Lung (tissue), 11 donors: ENCODE measurements at regions not wholly inside any gene's neighbourhood (a gene's known extent, or its start where the extent isn't known, plus 50 kb on each side); places are given as distances from the start of the nearest gene placed in this dataset.

Source experiments
- ATAC-seq: fragments of 200-7000 bp; cut with Tn5 transposase; one replicate; pipeline ENCODE4 v1.9.1; 2020; ENCODE audit warnings: moderate number of reproducible peaks; ENCODE audit not compliant: insufficient read depth, low FRiP score
- DNase-seq, 3 donors: peaks; one replicate each; pipeline ENCODE4 v3.0.0-alpha.2; 2013 to 2017
- H3K27ac ChIP-seq, 2 donors: one replicate each; pipeline ENCODE4 v1.5.1; 2013; ENCODE audit warnings: mild to moderate bottlenecking in 2 of 2, moderate library complexity in 2 of 2, control low read depth in 1 of 2, inconsistent platforms in 1 of 2, low read depth in 1 of 2, low read length in 1 of 2
- H3K27me3 ChIP-seq, 3 donors: one replicate each; pipeline ENCODE4 v1.5.1; 2013; ENCODE audit warnings: low read length in 2 of 3; ENCODE audit not compliant: control insufficient read depth in 3 of 3, insufficient read depth in 3 of 3
- H3K36me3 ChIP-seq, 4 donors: one replicate each; pipeline ENCODE4 v1.5.1; 2013; ENCODE audit warnings: low read length in 4 of 4, mild to moderate bottlenecking in 1 of 4, moderate library complexity in 1 of 4; ENCODE audit not compliant: control insufficient read depth in 4 of 4, insufficient read depth in 4 of 4
- H3K4me1 ChIP-seq, 5 donors: one replicate each; pipeline ENCODE4 v1.5.1; 2013; ENCODE audit warnings: low read length in 5 of 5, mild to moderate bottlenecking in 2 of 5, moderate library complexity in 1 of 5; ENCODE audit not compliant: control insufficient read depth in 5 of 5, insufficient read depth in 5 of 5
- H3K4me3 ChIP-seq: one replicate; pipeline ENCODE4 v1.5.1; 2013; ENCODE audit warnings: mild to moderate bottlenecking, control low read depth, moderate library complexity
- H3K9ac ChIP-seq, 2 donors: one replicate each; pipeline ENCODE4 v1.5.1; 2013; ENCODE audit warnings: low read length in 2 of 2, control low read depth in 1 of 2; ENCODE audit not compliant: insufficient read depth in 1 of 2
- H3K9me3 ChIP-seq, 4 donors: one replicate each; pipeline ENCODE4 v1.5.1; 2013; ENCODE audit warnings: low read length in 3 of 4, mild to moderate bottlenecking in 1 of 4, moderate library complexity in 1 of 4; ENCODE audit not compliant: control insufficient read depth in 4 of 4, insufficient read depth in 3 of 4
- CTCF ChIP-seq: IDR thresholded peaks from 2 replicates; pipeline ENCODE4 v1.5.1; 2012; ENCODE audit warnings: mild to moderate bottlenecking; ENCODE audit errors: control extremely low read depth, extremely low read depth
- WGBS, 2 donors: extraction: QIAGEN DNeasy Blood & Tissue Kit; methylation state at CpG; one replicate each; pipeline ENCODE4 v1.1.7; 2013; 5-methylcytosine and 5-hydroxymethylcytosine counted together
- donor health status: control.
- donor health status: control.
- donor health status: Bipolar disorder and iron deficiency.
- donor health status: healthy.
- donor health status: DM: yes; HTN: yes; CAD: no.

GRCh38 chr20:52833901-52834300, 138.3 kb upstream of the TSHZ2 start:
- WGBS, 2 donors: 82 to 93% methylated on average over 2 of the region's 2 CpGs
- peaks cover 0 to 4% (median 1%) of the 10 kb centered on the region in 4 donors for H3K9me3 ChIP-seq
- no peak for TF ChIP-seq CTCF
- H3K27ac ChIP-seq: no peak overlapping the region
- no peak for DNase-seq
- no peaks in the 10 kb centered on the region for H3K27me3 ChIP-seq
- no peak for ATAC-seq
- no peaks in the 10 kb centered on the region for H3K36me3 ChIP-seq
- H3K9ac ChIP-seq: no peak overlapping the region
- no peak overlapping the region for H3K4me3 ChIP-seq
- no peaks in the 10 kb centered on the region for H3K4me1 ChIP-seq

- no peak for DNase-seq
- H3K27me3 ChIP-seq: no peaks in the 10 kb centered on the region
These were observed 139.9 kb upstream of the TSHZ2 start for GRCh38 chr20:52832151-52832774.

GRCh38 chr20:52830598-52830997, 141.6 kb upstream of the TSHZ2 start:
- Histone ChIP-seq H3K9me3 (peaks cover 0 to 11% (median 5%) of the 10 kb centered on the region in 4 donors), H3K4me3 (no peak overlapping the region), H3K4me1 (no peaks in the 10 kb centered on the region), H3K9ac (no peak overlapping the region), H3K27me3 (no peaks in the 10 kb centered on the region), H3K36me3 (no peaks in the 10 kb centered on the region), H3K27ac (no peak overlapping the region)
- no peak for TF ChIP-seq CTCF
- DNase-seq: no peak
- 92 to 94% methylated on average over 4 of the region's 4 CpGs for WGBS, 2 donors
- no peak for ATAC-seq

More at GRCh38 chr20:52832151-52832774, 139.9 kb upstream of the TSHZ2 start:
- TF ChIP-seq CTCF: no peak
- no peak for ATAC-seq
- no peaks in the 10 kb centered on the region for H3K4me1 ChIP-seq
- WGBS, 2 donors: 90 to 99% methylated on average over 4 of the region's 4 CpGs
- H3K36me3 ChIP-seq: no peaks in the 10 kb centered on the region
- H3K9ac ChIP-seq: no peak overlapping the region
- H3K4me3 ChIP-seq: no peak overlapping the region
- peaks cover 0 to 5% (median 2%) of the 10 kb centered on the region in 4 donors for H3K9me3 ChIP-seq
- H3K27ac ChIP-seq: no peak overlapping the region

DNA sequence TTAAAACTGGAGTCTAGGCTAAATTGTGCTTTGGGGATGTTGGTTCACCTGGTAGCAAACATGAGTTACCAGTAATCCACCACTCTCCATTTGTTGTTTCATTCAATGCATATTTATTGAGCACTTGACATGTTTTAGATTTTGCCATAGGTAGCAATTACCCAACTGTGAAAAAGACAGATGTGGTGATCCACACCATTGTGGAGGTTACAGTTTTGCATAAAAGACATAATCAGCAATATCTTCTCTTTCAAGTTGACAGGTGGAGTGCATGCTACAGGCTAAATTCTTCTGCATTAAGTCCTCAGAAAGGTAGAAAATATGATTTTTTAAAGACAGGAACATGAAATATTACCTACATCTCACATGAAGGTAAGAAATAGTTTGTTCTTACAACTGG, 143.0 kb upstream of the TSHZ2 start:
- no peak for ATAC-seq
- DNase-seq: no peak
- Histone ChIP-seq H3K36me3 (no peaks in the 10 kb centered on the region), H3K9ac (no peak overlapping the region), H3K27me3 (no peaks in the 10 kb centered on the region), H3K4me1 (no peaks in the 10 kb centered on the region), H3K9me3 (peaks cover 0 to 11% (median 5%) of the 10 kb centered on the region in 4 donors), H3K27ac (no peak overlapping the region), H3K4me3 (no peak overlapping the region)
- no peak for TF ChIP-seq CTCF
